Anterior cingulate cortex (tissue), 58 donors: ENCODE measurements at regions not wholly inside any gene's neighbourhood (a gene's known extent, or its start where the extent isn't known, plus 50 kb on each side); places are given as distances from the start of the nearest gene placed in this dataset.
"Not testable (repeated sequence)": the region's sequence is repeated elsewhere in the genome, so short reads cannot be mapped to it uniquely, and the experiment has no call there.

ENCODE experiments used
- DNase-seq, 58 donors: peaks; one replicate each; lab custom pipeline; 2025; lab: John Stamatoyannopoulos, UW

- no peak for DNase-seq
Observed at GRCh38 chr12:88868050-88868449, 287.8 kb upstream of the KITLG start.

- no peak for DNase-seq
Observed at GRCh38 chr12:88867510-88867909, 287.2 kb upstream of the KITLG start.

GRCh38 chr12:88866881-88867280, 286.6 kb upstream of the KITLG start:
- DNase-seq, result no peak

GRCh38 chr12:88865537-88865936, 285.3 kb upstream of the KITLG start:
- no peak for DNase-seq

DNA sequence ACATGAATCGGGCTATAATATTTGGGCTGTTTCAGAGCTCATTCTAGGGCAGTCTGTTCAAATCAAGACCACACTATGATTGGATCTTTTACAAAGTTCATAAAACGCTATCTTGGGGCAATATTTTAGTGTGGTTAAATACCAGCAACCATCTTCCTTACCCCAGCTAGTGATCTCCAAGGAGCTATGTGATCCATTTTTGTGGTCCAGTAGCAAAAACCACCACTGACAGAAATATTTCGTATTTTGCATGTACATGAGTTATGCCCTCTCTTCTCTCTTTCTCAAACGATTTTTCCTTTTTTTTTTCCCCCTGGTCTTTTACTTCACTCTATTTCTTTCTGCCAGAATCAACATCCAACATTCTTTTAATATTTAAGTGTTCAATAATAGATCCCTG, 280.6 kb upstream of the KITLG start:
- DNase-seq, result no peak

GRCh38 chr12:88856201-88856600, 275.9 kb upstream of the KITLG start:
- no peak for DNase-seq

- DNase-seq, result no peak
Observed at GRCh38 chr12:88855301-88855700, 275.0 kb upstream of the KITLG start.

DNA sequence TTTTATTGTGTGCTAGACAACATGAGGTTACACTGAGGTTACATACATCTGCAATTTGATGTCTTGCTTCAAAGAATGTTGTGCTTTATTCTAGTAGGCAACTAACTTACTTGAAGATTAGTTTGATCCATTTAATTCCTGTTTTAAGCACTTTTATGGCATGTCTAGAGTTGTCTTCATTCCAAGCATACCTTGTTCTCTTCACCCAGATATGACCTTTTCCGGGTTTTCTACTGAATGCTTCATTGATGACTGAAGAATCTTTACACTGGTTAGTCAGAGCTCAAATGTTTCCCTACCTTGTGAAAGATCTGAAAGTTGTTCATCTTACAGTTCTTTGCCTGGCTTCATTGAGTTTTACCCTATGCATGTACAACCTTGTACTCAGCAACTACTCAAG, 274.0 kb upstream of the KITLG start:
- DNase-seq, result no peak

DNA sequence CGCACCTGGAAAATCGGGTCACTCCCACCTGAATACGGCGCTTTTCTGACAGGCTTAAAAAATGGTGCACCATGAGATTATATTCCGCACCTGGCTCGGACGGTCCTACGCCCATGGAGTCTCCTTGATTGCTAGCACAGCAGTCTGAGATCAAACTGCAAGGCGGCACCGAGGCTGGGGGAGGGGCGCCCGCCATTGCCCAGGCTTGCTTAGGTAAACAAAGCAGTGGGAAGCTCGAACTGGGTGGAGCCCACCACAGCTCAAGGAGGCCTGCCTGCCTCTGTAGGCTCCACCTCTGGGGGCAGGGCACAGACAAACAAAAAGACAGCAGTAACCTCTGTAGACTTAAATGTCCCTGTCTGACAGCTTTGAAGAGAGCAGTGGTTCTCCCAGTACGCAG, 267.0 kb upstream of the KITLG start:
- not testable (repeated sequence) for DNase-seq

DNA sequence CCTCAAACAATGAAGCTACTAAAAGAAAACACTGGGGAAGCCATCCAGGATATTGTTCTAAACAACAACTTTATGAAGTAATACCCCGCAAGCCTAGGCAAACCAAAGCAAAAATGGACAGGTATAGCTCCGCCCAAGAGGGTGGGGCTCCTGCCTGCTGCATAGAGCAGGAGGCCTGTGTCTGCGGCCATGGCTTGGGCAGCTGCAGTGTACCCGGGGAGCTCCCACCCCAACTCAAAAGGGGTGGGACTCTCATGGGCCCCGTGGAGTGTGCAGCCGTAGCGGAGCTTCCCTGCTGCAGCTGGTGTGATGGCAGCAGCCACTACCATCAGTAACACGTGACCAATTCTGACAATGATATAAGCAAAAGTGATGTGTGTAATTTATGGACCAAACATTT, 264.2 kb upstream of the KITLG start:
- DNase-seq, result no peak

GRCh38 chr12:88842314-88842713, 262.0 kb upstream of the KITLG start:
- no peak for DNase-seq

DNA sequence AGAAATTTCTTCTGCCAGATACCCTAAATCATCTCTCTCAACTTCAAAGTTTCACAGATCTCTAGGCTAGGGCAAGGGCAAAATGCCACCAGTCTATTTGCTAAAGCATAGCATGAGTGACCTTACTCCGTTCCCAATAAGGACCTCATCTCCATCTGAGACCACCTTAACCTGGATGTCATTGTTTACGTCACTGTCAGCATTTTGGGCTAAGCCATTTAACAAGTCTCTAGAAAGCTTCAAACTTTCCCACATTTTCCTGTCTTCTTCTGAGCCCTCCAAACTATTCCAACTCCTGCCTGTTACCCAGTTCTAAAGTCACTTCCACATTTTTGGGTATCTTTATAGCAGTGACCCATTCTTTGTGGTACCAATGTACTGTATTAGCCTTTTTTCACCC, 259.2 kb upstream of the KITLG start:
- DNase-seq, result no peak

GRCh38 chr12:88836156-88836555, 255.9 kb upstream of the KITLG start:
- DNase-seq, result no peak

DNA sequence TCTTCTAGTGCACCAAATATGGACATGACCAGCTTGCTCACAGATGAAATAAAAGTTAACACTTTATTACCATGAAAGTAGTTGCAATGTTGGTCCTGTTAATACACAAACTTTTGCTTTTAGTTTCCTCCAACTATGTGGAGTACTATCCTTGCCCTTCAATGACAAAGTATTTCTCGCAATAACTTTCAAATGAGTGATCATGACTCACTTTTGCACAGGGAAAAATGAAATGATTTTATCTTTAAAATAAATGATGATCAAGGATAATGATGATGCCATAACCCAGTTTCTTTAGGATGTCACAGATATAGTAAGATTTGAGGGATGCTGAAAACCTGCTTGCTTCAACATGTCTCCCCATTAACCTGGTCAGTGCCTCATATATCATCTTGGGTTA, 254.0 kb upstream of the KITLG start:
- no peak for DNase-seq

GRCh38 chr12:88833641-88834116, 253.4 kb upstream of the KITLG start:
- no peak for DNase-seq

GRCh38 chr12:88828537-88828936, 248.3 kb upstream of the KITLG start:
- not testable (repeated sequence) for DNase-seq

DNA sequence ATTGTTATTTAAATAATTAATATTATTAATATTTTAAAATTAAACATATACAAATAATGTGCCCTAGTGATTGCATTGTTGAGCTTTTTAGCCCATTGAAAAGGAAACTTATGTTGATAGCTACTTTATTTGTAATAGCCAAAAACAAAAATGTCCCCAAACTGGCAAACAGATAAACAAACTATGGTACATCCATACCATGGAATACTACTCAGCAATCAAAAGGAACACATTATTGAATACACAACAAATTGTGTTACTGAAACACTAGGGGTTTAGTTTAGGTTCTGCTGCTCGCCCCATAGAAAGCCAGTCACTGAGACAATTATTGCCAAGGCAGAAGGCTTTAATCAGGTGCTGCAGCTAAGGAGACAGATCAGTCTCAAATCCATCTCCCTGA, 239.7 kb upstream of the KITLG start:
- no peak for DNase-seq

GRCh38 chr12:88816201-88816600, 235.9 kb upstream of the KITLG start:
- no peak for DNase-seq

DNA sequence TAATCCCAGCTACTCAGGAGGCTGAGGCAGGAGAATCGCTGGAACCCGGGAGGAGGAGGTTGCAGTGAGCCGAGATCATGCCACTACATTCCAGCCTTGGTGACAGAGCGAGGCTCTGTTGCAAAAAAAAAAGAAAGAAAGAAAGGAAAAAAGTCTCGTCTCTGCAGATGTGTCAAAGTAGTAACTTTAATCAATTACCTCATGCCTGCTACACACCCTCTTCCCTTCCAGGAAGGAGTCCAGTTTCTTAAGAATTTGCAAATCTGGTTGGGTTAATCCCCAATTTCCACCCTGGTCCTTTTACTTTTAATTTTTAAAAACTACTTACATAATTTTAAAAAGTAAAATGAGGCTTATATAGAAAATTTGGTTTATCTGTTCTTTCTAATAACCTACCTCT, 234.5 kb upstream of the KITLG start:
- no peak for DNase-seq

GRCh38 chr12:88812610-88813009, 232.3 kb upstream of the KITLG start:
- no peak for DNase-seq

DNA sequence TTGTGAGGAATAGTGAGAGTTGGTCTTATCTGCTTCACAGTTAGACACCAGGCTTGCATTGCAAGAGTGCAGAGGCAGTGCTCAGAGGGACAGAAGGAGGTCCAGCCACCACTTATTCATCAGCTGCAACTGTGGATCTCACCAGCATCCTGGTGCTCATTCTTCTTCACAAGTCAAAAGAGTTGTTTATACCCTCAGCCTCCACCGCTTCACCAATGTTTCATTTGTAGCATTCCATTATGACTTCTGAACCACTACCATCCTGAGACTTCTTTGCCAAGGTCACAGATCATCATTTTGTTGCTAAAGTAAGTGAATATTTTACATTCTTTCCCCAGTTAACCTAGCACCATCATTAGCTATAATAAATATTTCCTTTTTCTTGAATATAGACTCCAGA, 230.5 kb upstream of the KITLG start:
- DNase-seq, result no peak

DNA sequence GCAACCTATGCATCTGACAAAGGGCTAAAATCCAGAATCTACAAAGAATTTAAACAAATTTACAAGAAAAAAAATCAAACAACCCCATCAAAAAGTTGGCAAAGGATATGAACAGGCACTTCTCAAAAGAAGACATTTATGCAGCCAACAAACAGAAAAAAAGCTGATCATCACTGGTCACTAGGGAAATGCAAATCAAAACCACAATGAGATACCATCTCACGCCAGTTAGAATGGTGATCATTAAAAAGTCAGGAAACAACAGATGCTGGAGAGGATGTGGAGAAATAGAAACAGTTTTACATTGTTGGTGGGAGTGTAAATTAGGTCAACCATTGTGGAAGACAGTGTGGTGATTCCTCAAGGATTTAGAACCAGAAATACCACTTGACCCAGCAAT, 229.6 kb upstream of the KITLG start:
- DNase-seq, result not testable (repeated sequence)

DNA sequence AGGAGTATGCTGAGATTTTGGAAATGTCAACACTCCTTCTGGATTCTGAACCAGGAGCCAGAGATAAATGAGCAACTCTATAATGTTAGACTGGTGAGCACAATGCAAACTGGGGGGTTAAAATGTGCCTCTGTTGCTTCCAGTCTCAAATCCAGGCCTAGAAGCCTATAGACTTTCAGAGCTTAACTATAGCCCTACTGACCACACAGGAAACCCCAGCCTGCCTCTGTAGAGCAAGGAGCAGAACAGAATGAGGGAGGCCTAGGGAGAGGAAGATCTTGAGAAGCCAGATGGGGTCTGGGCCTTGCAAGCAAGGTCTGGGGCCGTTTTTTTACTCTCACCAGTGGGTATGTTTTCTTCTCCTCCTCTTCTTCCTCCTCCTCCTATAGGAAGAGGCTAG, 225.4 kb upstream of the KITLG start:
- no peak for DNase-seq

DNA sequence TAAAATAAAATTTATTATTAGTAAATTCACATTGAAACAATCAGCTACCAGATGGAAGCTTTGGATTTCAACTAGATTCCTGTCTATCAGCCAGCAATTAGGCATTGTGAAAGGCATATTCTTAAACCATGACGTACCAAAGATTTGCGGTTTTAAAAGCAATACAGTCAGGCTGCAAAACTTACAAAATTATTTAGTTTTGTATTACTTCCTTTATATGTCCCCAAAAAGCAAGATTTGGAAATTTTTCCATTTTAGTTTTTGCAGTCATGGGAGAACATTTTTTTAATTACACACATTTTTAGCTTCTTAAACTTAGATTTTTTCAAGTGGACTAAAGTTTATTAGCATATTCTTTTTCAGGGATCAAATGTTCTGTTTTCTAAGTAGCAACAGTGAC, 225.0 kb upstream of the KITLG start:
- no peak for DNase-seq
